ENCODE measurements at regions not wholly inside any gene's neighbourhood (a gene's known extent, or its start where the extent isn't known, plus 50 kb on each side); places are given as distances from the start of the nearest gene placed in this dataset.

- no peak overlapping the region for H3K4me3 Mint-ChIP-seq (ENCODE audit: unreplicated experiment)
Measured at GRCh38 chr12:85527192-85527591, 247.2 kb downstream of the ALX1 start.

GRCh38 chr12:85529896-85530295, 249.9 kb downstream of the ALX1 start:
- DNase-seq (ENCODE audit: unreplicated experiment): no peak
- Mint-ChIP-seq H3K27ac (ENCODE audit: low read depth, unreplicated experiment) (no peak overlapping the region), H3K4me3 (ENCODE audit: unreplicated experiment) (no peak overlapping the region), H3K4me1 (ENCODE audit: insufficient read depth, unreplicated experiment) (no peaks in the 10 kb centered on the region), H3K36me3 (ENCODE audit: insufficient read depth, unreplicated experiment) (no peaks in the 10 kb centered on the region), H3K27me3 (ENCODE audit: insufficient read depth, unreplicated experiment) (no peaks in the 10 kb centered on the region), H3K9me3 (ENCODE audit: unreplicated experiment) (no peaks in the 10 kb centered on the region)
- ChIA-PET CTCF (interaction anchor here (0.7 kb wide), 1 partner anchor 20 kb away, joined by 3 read pairs; no protein-coding TSS in a partner anchor), POLR2A (no interaction called here)
- TF ChIP-seq, protein P1, sequence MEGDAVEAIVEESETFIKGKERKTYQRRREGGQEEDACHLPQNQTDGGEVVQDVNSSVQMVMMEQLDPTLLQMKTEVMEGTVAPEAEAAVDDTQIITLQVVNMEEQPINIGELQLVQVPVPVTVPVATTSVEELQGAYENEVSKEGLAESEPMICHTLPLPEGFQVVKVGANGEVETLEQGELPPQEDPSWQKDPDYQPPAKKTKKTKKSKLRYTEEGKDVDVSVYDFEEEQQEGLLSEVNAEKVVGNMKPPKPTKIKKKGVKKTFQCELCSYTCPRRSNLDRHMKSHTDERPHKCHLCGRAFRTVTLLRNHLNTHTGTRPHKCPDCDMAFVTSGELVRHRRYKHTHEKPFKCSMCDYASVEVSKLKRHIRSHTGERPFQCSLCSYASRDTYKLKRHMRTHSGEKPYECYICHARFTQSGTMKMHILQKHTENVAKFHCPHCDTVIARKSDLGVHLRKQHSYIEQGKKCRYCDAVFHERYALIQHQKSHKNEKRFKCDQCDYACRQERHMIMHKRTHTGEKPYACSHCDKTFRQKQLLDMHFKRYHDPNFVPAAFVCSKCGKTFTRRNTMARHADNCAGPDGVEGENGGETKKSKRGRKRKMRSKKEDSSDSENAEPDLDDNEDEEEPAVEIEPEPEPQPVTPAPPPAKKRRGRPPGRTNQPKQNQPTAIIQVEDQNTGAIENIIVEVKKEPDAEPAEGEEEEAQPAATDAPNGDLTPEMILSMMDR (IDR thresholded peaks at IDR 0.05; ENCODE audit: unreplicated experiment): no peak
- intact Hi-C loops (cut with micrococcal nuclease): no loop called here
- BruUV-seq (replicated peaks): no TSS peak

More at GRCh38 chr12:85527192-85527591, 247.2 kb downstream of the ALX1 start:
- no peaks in the 10 kb centered on the region for H3K27me3 Mint-ChIP-seq (ENCODE audit: insufficient read depth, unreplicated experiment)
- no peak for DNase-seq (ENCODE audit: unreplicated experiment)
- CTCF ChIA-PET: interaction anchor here (0.5 to 1.1 kb wide), 4 partner anchors 10 to 1761 kb away, joined by 3 to 5 read pairs (median 3); no protein-coding TSS in a partner anchor
- no TSS peak for BruUV-seq (replicated peaks)
- H3K9me3 Mint-ChIP-seq (ENCODE audit: unreplicated experiment): no peaks in the 10 kb centered on the region
- intact Hi-C loops (cut with micrococcal nuclease): no loop called here
- H3K4me1 Mint-ChIP-seq (ENCODE audit: insufficient read depth, unreplicated experiment): no peaks in the 10 kb centered on the region
- H3K36me3 Mint-ChIP-seq (ENCODE audit: insufficient read depth, unreplicated experiment): no peaks in the 10 kb centered on the region
- TF ChIP-seq, protein P1 (IDR thresholded peaks at IDR 0.05; ENCODE audit: unreplicated experiment): no peak
- POLR2A ChIA-PET: no interaction called here
- H3K27ac Mint-ChIP-seq (ENCODE audit: low read depth, unreplicated experiment): no peak overlapping the region

- Mint-ChIP-seq H3K4me1 (ENCODE audit: insufficient read depth, unreplicated experiment) (no peaks in the 10 kb centered on the region), H3K36me3 (ENCODE audit: insufficient read depth, unreplicated experiment) (no peaks in the 10 kb centered on the region), H3K4me3 (ENCODE audit: unreplicated experiment) (no peak overlapping the region), H3K27ac (ENCODE audit: low read depth, unreplicated experiment) (no peak overlapping the region), H3K27me3 (ENCODE audit: insufficient read depth, unreplicated experiment) (no peaks in the 10 kb centered on the region), H3K9me3 (ENCODE audit: unreplicated experiment) (no peaks in the 10 kb centered on the region)
- BruUV-seq (replicated peaks): no TSS peak
- TF ChIP-seq, protein P1 (IDR thresholded peaks at IDR 0.05; ENCODE audit: unreplicated experiment): no peak
- no peak for DNase-seq (ENCODE audit: unreplicated experiment)
- ChIA-PET CTCF (interaction anchor here (0.7 kb wide), 1 partner anchor 19 kb away, joined by 3 read pairs; no protein-coding TSS in a partner anchor), POLR2A (no interaction called here)
- intact Hi-C loops (cut with micrococcal nuclease): no loop called here
Measured at GRCh38 chr12:85530456-85530855, 250.4 kb downstream of the ALX1 start.

- Mint-ChIP-seq H3K27me3 (ENCODE audit: insufficient read depth, unreplicated experiment) (no peaks in the 10 kb centered on the region), H3K4me1 (ENCODE audit: insufficient read depth, unreplicated experiment) (no peaks in the 10 kb centered on the region), H3K27ac (ENCODE audit: low read depth, unreplicated experiment) (no peak overlapping the region), H3K36me3 (ENCODE audit: insufficient read depth, unreplicated experiment) (no peaks in the 10 kb centered on the region), H3K4me3 (ENCODE audit: unreplicated experiment) (no peak overlapping the region), H3K9me3 (ENCODE audit: unreplicated experiment) (no peaks in the 10 kb centered on the region)
- POLR2A ChIA-PET: interaction anchor here (0.6 to 0.7 kb wide), 2 partner anchors 67 to 204 kb away, joined by 3 read pairs; no protein-coding TSS in a partner anchor
- TF ChIP-seq, protein P1 (IDR thresholded peaks at IDR 0.05; ENCODE audit: unreplicated experiment): no peak
- DNase-seq (ENCODE audit: unreplicated experiment): no peak
- intact Hi-C loops (cut with micrococcal nuclease): no loop called here
- BruUV-seq (replicated peaks): no TSS peak
- CTCF ChIA-PET: no interaction called here
Measured at GRCh38 chr12:85531341-85531740, 251.3 kb downstream of the ALX1 start.

Data from MCF 10A (cell line).